RWPE1 (cell line): ENCODE measurements at regions not wholly inside any gene's neighbourhood (a gene's known extent, or its start where the extent isn't known, plus 50 kb on each side); places are given as distances from the start of the nearest gene placed in this dataset.

ENCODE experiments used
- CTCF ChIA-PET: fragments of 350-600 bp; sonication (Branson Sonifier 250); formaldehyde crosslinking; extraction: SDS; loops from one replicate; lab custom pipeline; 2021; lab: Yijun Ruan, JAX
- POLR2A ChIA-PET: fragments of 400-600 bp; formaldehyde crosslinking; extraction: SDS; loops from one replicate; lab custom pipeline; 2020; ENCODE audit warnings: antibody characterized with exemption; ENCODE audit not compliant: low non-redundant PET; lab: Yijun Ruan, JAX
- DNase-seq: peaks from one replicate; pipeline ENCODE4 v3.0.0; 2012; ENCODE audit warnings: low spot score
- H3K27ac ChIP-seq: fragments of 450-650 bp; 2 replicates; pipeline ENCODE4 v1.5.1; 2017
- CTCF ChIP-seq: fragments of 450-650 bp; conservative IDR thresholded peaks from 2 replicates; pipeline ENCODE4 v1.5.1; 2017; ENCODE audit warnings: low read depth, mild to moderate bottlenecking

GRCh38 chr1:74818241-74818640 is 85.3 kb downstream of the TYW3 start:
- ChIA-PET POLR2A (no interaction called here), CTCF (interaction anchor here (0.6 kb wide), 1 partner anchor 301 kb away, joined by 3 read pairs; no protein-coding TSS in a partner anchor)
- TF ChIP-seq CTCF, result no peak
- H3K27ac ChIP-seq, result no peak overlapping the region
- no peak for DNase-seq

GRCh38 chr1:74818661-74819456 is 85.9 kb downstream of the TYW3 start:
- TF ChIP-seq CTCF, result no peak
- H3K27ac ChIP-seq, result no peak overlapping the region
- DNase-seq, result no peak
- CTCF ChIA-PET, result no interaction called here
- POLR2A ChIA-PET, result no interaction called here

GRCh38 chr1:74822851-74823401 is 90.0 kb downstream of the TYW3 start:
- TF ChIP-seq CTCF, result no peak
- no peak overlapping the region for H3K27ac ChIP-seq

GRCh38 chr1:74824497-74825107 is 91.7 kb downstream of the TYW3 start:
- no peak for DNase-seq
- H3K27ac ChIP-seq, result no peak overlapping the region
- ChIA-PET CTCF (no interaction called here), POLR2A (no interaction called here)
- no peak for TF ChIP-seq CTCF

More at GRCh38 chr1:74822851-74823401, 90.0 kb downstream of the TYW3 start:
- ChIA-PET CTCF (interaction anchor here (0.5 kb wide), 1 partner anchor 216 kb away, joined by 3 read pairs; no protein-coding TSS in a partner anchor), POLR2A (no interaction called here)
- no peak for DNase-seq

GRCh38 chr1:74830766-74831165 is 97.8 kb downstream of the TYW3 start:
- no peak overlapping the region for H3K27ac ChIP-seq
- CTCF ChIA-PET, result no interaction called here
- DNase-seq, result no peak
- POLR2A ChIA-PET, result no interaction called here
- no peak for TF ChIP-seq CTCF

GRCh38 chr1:74834261-74834660 is 101.3 kb downstream of the TYW3 start:
- H3K27ac ChIP-seq, result no peak overlapping the region
- no peak for TF ChIP-seq CTCF
- POLR2A ChIA-PET, result no interaction called here
- CTCF ChIA-PET, result interaction anchor here (0.5 kb wide), 1 partner anchor 152 kb away, joined by 3 read pairs; no protein-coding TSS in a partner anchor
- DNase-seq, result no peak
